RKO (cell line): ENCODE measurements at regions not wholly inside any gene's neighbourhood (a gene's known extent, or its start where the extent isn't known, plus 50 kb on each side); places are given as distances from the start of the nearest gene placed in this dataset.

Experiments
- DNase-seq: peaks from one replicate; pipeline ENCODE4 v3.0.0-alpha.2; 2016; ENCODE audit warnings: low spot score

- no peak for DNase-seq
Observed at GRCh38 chr10:124146483-124146882, 53.1 kb upstream of the CHST15 start.

GRCh38 chr10:124145109-124145870 lies 51.9 kb upstream of the CHST15 start:
- no peak for DNase-seq

GRCh38 chr10:124144536-124144935 lies 51.1 kb upstream of the CHST15 start:
- no peak for DNase-seq

GRCh38 chr10:124143721-124144120 lies 50.3 kb upstream of the CHST15 start:
- no peak for DNase-seq
